ENCODE measurements at regions not wholly inside any gene's neighbourhood (a gene's known extent, or its start where the extent isn't known, plus 50 kb on each side); places are given as distances from the start of the nearest gene placed in this dataset.

- H3K4me1 ChIP-seq: peaks cover 0 to 13% (median 0%) of the 10 kb centered on the region in 4 donors
- TF ChIP-seq CTCF (IDR thresholded peaks at IDR 0.05) (no peak), EP300 (IDR thresholded peaks at IDR 0.05) (no peak), POLR2A (IDR thresholded peaks at IDR 0.05) (no peak)
- 25 to 40% methylated on average over 12 to 24 of the region's 24 CpGs for WGBS, 2 donors
- no peaks in the 10 kb centered on the region for H3K27me3 ChIP-seq
- no peak overlapping the region for H3K27ac ChIP-seq
- H3K9me3 ChIP-seq: no peaks in the 10 kb centered on the region
- DNase-seq (ENCODE audit: low spot score in 2 of 2): no peak
- H3K4me3 ChIP-seq: no peak overlapping the region
- no peaks in the 10 kb centered on the region for H3K36me3 ChIP-seq
Observed at GRCh38 chr10:131743190-131744151, 157.3 kb upstream of the PPP2R2D start.

- no peak for TF ChIP-seq EP300 (IDR thresholded peaks at IDR 0.05)
- no peak for TF ChIP-seq CTCF (IDR thresholded peaks at IDR 0.05)
- TF ChIP-seq POLR2A (IDR thresholded peaks at IDR 0.05): no peak
- Histone ChIP-seq H3K4me1 (peaks cover 0 to 13% (median 0%) of the 10 kb centered on the region in 4 donors), H3K36me3 (no peaks in the 10 kb centered on the region), H3K27me3 (no peaks in the 10 kb centered on the region), H3K9me3 (no peaks in the 10 kb centered on the region), H3K27ac (no peak overlapping the region), H3K4me3 (no peak overlapping the region)
- no peak for DNase-seq (ENCODE audit: low spot score in 2 of 2)
- WGBS, 2 donors: 61 to 62% methylated on average over 10 of the region's 10 CpGs
Observed at GRCh38 chr10:131744346-131744745, 156.5 kb upstream of the PPP2R2D start.

GRCh38 chr10:131745591-131745990, 155.2 kb upstream of the PPP2R2D start:
- no peak for DNase-seq (ENCODE audit: low spot score in 2 of 2)
- no peaks in the 10 kb centered on the region for H3K36me3 ChIP-seq
- no peaks in the 10 kb centered on the region for H3K27me3 ChIP-seq
- TF ChIP-seq EP300 (IDR thresholded peaks at IDR 0.05) (no peak), CTCF (IDR thresholded peaks at IDR 0.05) (no peak), POLR2A (IDR thresholded peaks at IDR 0.05) (no peak)
- peaks cover 0 to 13% (median 0%) of the 10 kb centered on the region in 4 donors for H3K4me1 ChIP-seq
- no peak overlapping the region for H3K27ac ChIP-seq
- no peak overlapping the region for H3K4me3 ChIP-seq
- WGBS, 2 donors: 90 to 92% methylated on average over 12 of the region's 12 CpGs
- H3K9me3 ChIP-seq: no peaks in the 10 kb centered on the region

GRCh38 chr10:131746241-131746711, 154.5 kb upstream of the PPP2R2D start:
- no peaks in the 10 kb centered on the region for H3K9me3 ChIP-seq
- no peak for TF ChIP-seq CTCF (IDR thresholded peaks at IDR 0.05)
- TF ChIP-seq EP300 (IDR thresholded peaks at IDR 0.05): no peak
- TF ChIP-seq POLR2A (IDR thresholded peaks at IDR 0.05): no peak
- peaks cover 0 to 13% (median 0%) of the 10 kb centered on the region in 4 donors for H3K4me1 ChIP-seq
- H3K4me3 ChIP-seq: no peak overlapping the region
- H3K36me3 ChIP-seq: no peaks in the 10 kb centered on the region
- 83 to 90% methylated on average over 13 to 15 of the region's 20 CpGs for WGBS, 2 donors
- no peaks in the 10 kb centered on the region for H3K27me3 ChIP-seq
- no peak for DNase-seq (ENCODE audit: low spot score in 2 of 2)
- no peak overlapping the region for H3K27ac ChIP-seq

- no peaks in the 10 kb centered on the region for H3K9me3 ChIP-seq
- no peaks in the 10 kb centered on the region for H3K36me3 ChIP-seq
- H3K4me3 ChIP-seq: no peak overlapping the region
- 68 to 94% methylated on average over 1 of the region's 1 CpG for WGBS, 2 donors
- H3K4me1 ChIP-seq: peaks cover 0 to 13% (median 0%) of the 10 kb centered on the region in 4 donors
- TF ChIP-seq EP300 (IDR thresholded peaks at IDR 0.05) (no peak), CTCF (IDR thresholded peaks at IDR 0.05) (no peak)
- no peak for DNase-seq (ENCODE audit: low spot score in 2 of 2)
- no peaks in the 10 kb centered on the region for H3K27me3 ChIP-seq
- H3K27ac ChIP-seq: no peak overlapping the region
Observed at GRCh38 chr10:131746785-131747184, 154.0 kb upstream of the PPP2R2D start.
